Nephron progenitor cell (in vitro differentiated cells): ENCODE measurements at regions not wholly inside any gene's neighbourhood (a gene's known extent, or its start where the extent isn't known, plus 50 kb on each side); places are given as distances from the start of the nearest gene placed in this dataset.
"Not testable (repeated sequence)": the region's sequence is repeated elsewhere in the genome, so short reads cannot be mapped to it uniquely, and the experiment has no call there.

Source experiments
- DNase-seq: peaks from one replicate; pipeline ENCODE4 v3.0.0; 2021
- H3K27ac Mint-ChIP-seq: 2 replicates; pipeline ENCODE4 v1.8.0; 2021; ENCODE audit warnings: mild to moderate bottlenecking, moderate library complexity, mixed read lengths
- H3K27me3 Mint-ChIP-seq: 2 replicates; pipeline ENCODE4 v1.8.0; 2021; ENCODE audit warnings: mild to moderate bottlenecking, low read depth, mixed read lengths; ENCODE audit not compliant: poor library complexity
- H3K36me3 Mint-ChIP-seq: 2 replicates; pipeline ENCODE4 v1.8.0; 2021; ENCODE audit warnings: low read depth, mixed read lengths
- H3K4me1 Mint-ChIP-seq: 2 replicates; pipeline ENCODE4 v1.8.0; 2021; ENCODE audit warnings: mixed read lengths
- H3K4me3 Mint-ChIP-seq: 2 replicates; pipeline ENCODE4 v1.8.0; 2021; ENCODE audit warnings: mild to moderate bottlenecking, moderate library complexity, mixed read lengths
- H3K9me3 Mint-ChIP-seq: 2 replicates; pipeline ENCODE4 v1.8.0; 2021; ENCODE audit warnings: mild to moderate bottlenecking, moderate library complexity, mixed read lengths
- TF ChIP-seq, protein P1 (sequence below): fragments of 200-600 bp; sonication (generic); IDR thresholded peaks from 2 replicates; pipeline ENCODE4 v1.5.0; 2021; ENCODE audit warnings: antibody characterized with exemption

GRCh38 chr19:20276011-20276731 lies 109.2 kb downstream of the ZNF486 start:
- Mint-ChIP-seq H3K9me3 (peaks cover 26% of the 10 kb centered on the region), H3K4me1 (peaks cover 30% of the 10 kb centered on the region), H3K4me3 (no peak overlapping the region), H3K36me3 (no peaks in the 10 kb centered on the region), H3K27ac (peak overlapping the region; percentile 98), H3K27me3 (peaks cover 3% of the 10 kb centered on the region)
- no peak for DNase-seq
- TF ChIP-seq, protein P1, sequence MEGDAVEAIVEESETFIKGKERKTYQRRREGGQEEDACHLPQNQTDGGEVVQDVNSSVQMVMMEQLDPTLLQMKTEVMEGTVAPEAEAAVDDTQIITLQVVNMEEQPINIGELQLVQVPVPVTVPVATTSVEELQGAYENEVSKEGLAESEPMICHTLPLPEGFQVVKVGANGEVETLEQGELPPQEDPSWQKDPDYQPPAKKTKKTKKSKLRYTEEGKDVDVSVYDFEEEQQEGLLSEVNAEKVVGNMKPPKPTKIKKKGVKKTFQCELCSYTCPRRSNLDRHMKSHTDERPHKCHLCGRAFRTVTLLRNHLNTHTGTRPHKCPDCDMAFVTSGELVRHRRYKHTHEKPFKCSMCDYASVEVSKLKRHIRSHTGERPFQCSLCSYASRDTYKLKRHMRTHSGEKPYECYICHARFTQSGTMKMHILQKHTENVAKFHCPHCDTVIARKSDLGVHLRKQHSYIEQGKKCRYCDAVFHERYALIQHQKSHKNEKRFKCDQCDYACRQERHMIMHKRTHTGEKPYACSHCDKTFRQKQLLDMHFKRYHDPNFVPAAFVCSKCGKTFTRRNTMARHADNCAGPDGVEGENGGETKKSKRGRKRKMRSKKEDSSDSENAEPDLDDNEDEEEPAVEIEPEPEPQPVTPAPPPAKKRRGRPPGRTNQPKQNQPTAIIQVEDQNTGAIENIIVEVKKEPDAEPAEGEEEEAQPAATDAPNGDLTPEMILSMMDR, result no peak

DNA sequence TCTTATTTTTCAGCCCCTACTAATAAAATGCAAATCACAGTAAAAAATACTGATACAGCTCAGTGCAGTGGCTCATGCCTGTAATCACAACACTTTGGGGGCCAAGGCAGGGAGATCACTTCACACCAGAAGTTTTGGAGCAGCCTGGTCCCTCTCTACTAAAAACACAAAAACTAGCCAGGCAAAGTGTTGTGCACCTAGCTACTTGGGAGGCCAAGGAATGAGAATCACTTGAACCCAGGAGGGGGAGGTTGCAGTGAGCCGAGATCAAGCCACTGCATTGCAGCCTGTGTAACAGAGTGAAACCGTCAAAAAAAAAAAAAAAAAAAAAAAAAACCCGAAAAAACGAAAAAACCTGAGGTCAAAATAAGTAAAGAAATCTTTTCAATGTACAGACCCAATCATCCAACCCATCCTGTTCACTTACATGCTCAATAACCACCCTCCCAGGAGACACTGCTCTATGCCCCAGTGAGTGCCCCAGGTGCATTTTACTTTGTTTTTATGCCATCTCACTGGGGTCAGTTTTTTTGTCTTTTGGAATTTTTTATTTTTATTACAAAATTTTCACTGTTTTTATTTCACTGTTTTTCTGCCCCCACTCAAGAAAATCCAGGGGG lies 107.0 kb downstream of the ZNF486 start:
- Mint-ChIP-seq H3K9me3 (peaks cover 26% of the 10 kb centered on the region), H3K27ac (no peak overlapping the region), H3K27me3 (peaks cover 6% of the 10 kb centered on the region), H3K36me3 (no peaks in the 10 kb centered on the region), H3K4me1 (peaks cover 30% of the 10 kb centered on the region), H3K4me3 (no peak overlapping the region)
- no peak for DNase-seq
- TF ChIP-seq, protein P1, result no peak

DNA sequence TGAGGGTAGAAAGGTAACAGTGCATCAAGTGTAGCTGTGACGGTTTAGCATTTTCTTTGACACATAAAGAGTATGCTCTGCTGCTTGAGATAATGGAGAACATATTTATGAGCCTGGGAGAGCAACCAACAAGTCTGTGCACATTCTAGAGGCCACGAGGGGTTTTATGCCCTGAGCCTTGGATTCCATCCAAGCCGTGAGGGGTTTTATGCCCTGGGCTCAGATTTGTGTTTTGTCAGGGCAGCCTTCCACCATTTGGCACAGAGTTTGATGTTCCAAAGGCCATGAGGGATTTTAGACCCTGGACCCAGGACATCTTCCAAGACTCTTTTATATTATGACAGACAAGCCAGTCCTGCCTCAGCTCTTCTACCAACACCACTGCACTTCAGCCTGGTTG lies 106.4 kb downstream of the ZNF486 start:
- H3K4me3 Mint-ChIP-seq, result no peak overlapping the region
- H3K27me3 Mint-ChIP-seq, result peaks cover 6% of the 10 kb centered on the region
- peaks cover 26% of the 10 kb centered on the region for H3K9me3 Mint-ChIP-seq
- TF ChIP-seq, protein P1, result no peak
- no peak for DNase-seq
- H3K4me1 Mint-ChIP-seq, result peaks cover 30% of the 10 kb centered on the region
- no peaks in the 10 kb centered on the region for H3K36me3 Mint-ChIP-seq
- H3K27ac Mint-ChIP-seq, result no peak overlapping the region

DNA sequence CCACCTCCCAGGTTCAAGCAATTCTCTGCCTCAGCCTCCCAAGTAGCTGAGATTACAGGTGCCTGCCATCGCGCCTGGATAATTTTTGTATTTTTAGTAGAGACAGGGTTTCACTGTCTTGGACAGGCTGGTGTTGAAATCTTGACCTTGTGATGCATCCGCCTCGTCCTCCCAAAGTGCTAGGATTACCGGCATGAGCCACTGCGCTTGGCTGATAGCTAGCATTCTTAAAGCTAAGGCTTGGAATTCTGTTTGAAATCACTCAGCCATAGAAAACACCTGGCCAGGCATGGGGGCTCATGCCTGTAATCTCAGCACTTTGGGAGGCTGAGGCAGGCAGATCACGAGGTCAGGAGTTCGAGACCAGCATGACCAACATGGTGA lies 105.6 kb downstream of the ZNF486 start:
- Mint-ChIP-seq H3K9me3 (peaks cover 21% of the 10 kb centered on the region), H3K4me1 (peaks cover 30% of the 10 kb centered on the region)
- not testable (repeated sequence) for H3K27me3 Mint-ChIP-seq, DNase-seq, H3K4me3 Mint-ChIP-seq, H3K36me3 Mint-ChIP-seq, H3K27ac Mint-ChIP-seq

DNA sequence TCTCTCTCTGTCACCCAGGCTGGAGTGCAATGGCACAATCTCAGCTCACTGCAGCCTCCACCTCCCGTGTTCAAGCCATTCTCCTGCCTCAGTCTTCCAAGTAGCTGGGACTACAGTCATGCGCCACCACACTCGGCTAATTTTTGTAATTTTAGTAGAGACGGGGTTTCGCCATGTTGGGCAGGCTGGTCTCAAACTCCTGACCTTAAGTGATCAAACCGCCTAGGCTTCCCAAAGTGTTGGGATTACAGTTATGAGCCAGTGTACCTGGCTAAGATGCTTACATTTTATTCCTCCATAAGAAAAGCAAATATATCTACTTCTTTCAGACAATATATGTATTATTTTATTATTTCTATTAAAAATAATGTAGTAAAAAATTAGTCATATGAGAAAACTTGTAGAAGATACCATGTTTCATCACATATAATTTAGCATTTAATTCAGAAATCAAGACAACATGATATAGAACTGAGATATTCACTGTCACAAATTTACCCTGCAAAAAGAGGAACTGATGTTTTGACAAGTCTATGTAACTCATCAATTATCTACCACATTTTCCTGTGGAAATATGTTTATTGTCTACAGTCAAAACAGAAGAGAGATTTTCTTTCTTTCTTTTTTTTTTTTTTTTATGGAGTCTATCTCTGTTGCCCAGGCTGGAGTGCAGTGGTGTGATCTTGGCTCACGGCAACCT lies 105.1 kb downstream of the ZNF486 start:
- Mint-ChIP-seq H3K9me3 (peaks cover 16% of the 10 kb centered on the region), H3K4me1 (peaks cover 28% of the 10 kb centered on the region)
- not testable (repeated sequence) for H3K27ac Mint-ChIP-seq, H3K36me3 Mint-ChIP-seq, H3K4me3 Mint-ChIP-seq, DNase-seq, H3K27me3 Mint-ChIP-seq

GRCh38 chr19:20271215-20271926 lies 104.4 kb downstream of the ZNF486 start:
- Mint-ChIP-seq H3K4me1 (peaks cover 24% of the 10 kb centered on the region), H3K9me3 (peaks cover 9% of the 10 kb centered on the region)

More at GRCh38 chr19:20271215-20271926, 104.4 kb downstream of the ZNF486 start:
- DNase-seq, result no peak
- TF ChIP-seq, protein P1, result no peak
- H3K27me3 Mint-ChIP-seq, result peaks cover 8% of the 10 kb centered on the region
- H3K36me3 Mint-ChIP-seq, result no peaks in the 10 kb centered on the region
- H3K4me3 Mint-ChIP-seq, result no peak overlapping the region
- H3K27ac Mint-ChIP-seq, result no peak overlapping the region
